ENCODE measurements at regions not wholly inside any gene's neighbourhood (a gene's known extent, or its start where the extent isn't known, plus 50 kb on each side); places are given as distances from the start of the nearest gene placed in this dataset.

DNA sequence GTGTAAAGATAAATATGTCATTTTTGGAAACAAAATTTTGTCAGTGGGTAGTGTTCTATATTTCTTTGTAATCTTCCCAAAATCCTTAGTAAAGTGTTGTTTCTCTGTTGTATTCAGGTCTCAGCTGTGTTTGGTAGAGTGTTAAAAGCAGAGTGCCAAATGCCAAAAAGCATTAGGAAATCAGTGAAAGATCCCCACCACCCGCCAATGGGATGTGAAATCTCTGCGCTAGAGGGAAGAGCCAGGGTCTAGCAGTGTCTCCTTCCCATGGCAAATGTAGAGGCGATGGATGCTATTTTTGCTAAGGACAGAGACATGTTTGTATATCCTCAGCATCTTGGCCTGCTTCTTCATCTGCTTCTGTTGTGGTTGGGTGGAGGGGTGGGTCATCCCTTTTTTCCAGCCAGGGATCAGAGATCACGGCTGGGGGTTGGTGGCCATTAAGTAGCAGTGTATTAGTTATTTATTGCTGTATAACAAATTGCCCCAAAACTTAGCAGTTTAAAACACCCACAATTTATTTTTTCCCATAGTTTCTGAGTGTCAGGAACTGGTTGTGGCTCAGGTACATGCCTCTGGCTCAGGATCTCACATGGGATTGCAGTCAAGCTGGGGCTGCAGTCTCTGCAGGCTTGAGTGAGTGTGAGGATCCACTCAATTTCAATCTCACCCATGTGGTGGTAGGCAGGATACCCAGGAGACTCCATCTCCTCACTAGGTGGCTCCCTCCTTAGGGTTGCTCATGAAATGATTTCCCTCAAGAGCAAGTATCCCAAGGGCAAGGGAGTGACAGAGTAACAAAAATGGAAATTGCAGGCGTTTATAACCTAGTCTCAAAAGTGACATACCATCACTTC, 211.9 kb downstream of the MYCN start:
- TF ChIP-seq, protein P1, sequence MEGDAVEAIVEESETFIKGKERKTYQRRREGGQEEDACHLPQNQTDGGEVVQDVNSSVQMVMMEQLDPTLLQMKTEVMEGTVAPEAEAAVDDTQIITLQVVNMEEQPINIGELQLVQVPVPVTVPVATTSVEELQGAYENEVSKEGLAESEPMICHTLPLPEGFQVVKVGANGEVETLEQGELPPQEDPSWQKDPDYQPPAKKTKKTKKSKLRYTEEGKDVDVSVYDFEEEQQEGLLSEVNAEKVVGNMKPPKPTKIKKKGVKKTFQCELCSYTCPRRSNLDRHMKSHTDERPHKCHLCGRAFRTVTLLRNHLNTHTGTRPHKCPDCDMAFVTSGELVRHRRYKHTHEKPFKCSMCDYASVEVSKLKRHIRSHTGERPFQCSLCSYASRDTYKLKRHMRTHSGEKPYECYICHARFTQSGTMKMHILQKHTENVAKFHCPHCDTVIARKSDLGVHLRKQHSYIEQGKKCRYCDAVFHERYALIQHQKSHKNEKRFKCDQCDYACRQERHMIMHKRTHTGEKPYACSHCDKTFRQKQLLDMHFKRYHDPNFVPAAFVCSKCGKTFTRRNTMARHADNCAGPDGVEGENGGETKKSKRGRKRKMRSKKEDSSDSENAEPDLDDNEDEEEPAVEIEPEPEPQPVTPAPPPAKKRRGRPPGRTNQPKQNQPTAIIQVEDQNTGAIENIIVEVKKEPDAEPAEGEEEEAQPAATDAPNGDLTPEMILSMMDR (IDR thresholded peaks at IDR 0.05), result no peak
- TF ChIP-seq EZH2 (IDR thresholded peaks at IDR 0.05; ENCODE audit: borderline replicate concordance, insufficient read depth, low read depth, low read length, poor library complexity, severe bottlenecking), result no peak

Data from B cell (primary cell).